CD4-positive, alpha-beta T cell treated with Interferon gamma for 1 hour (primary cell): ENCODE measurements at regions not wholly inside any gene's neighbourhood (a gene's known extent, or its start where the extent isn't known, plus 50 kb on each side); places are given as distances from the start of the nearest gene placed in this dataset.
"Not testable (repeated sequence)": the region's sequence is repeated elsewhere in the genome, so short reads cannot be mapped to it uniquely, and the experiment has no call there.

Source experiments
- DNase-seq: peaks from one replicate; pipeline ENCODE4 v3.0.0-alpha.2; 2020

DNA sequence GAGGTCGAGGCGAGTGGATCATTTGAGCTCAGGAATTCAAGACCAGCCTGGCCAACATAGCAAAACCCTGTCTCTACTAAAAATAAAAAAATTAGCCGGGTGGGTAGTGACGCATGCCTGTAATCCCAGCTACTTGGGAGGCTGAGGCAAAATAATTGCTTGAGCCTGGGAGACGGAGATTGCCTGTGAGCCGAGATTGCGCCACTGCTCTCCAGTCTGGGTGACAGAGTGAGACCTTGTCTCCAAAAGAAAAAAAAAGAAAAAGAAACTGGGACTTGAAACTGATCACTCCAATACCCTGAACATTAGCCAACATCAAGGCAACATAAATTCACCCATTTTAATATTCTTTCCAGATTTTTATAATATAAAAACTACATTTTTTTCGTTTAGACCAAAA is 874.6 kb upstream of the MBL2 start:
- DNase-seq = not testable (repeated sequence)

DNA sequence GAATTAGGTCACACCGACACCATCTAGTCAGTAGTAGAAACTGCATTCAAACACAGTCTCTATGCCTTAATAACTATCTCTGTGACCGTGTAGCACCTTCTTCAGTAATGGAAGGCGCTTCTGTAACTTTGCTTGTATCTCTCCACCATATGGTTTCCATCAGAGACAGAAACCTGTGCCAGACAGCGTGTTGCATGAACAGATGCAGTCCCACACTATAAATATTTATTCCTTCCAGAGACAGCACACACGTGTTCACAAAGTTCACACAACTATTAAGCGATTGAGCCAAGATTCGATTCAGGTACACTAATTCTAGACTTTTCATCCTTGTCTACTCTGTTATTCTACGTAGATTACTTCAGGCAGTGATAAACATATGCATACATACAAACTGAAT is 873.9 kb upstream of the MBL2 start:
- DNase-seq = no peak

DNA sequence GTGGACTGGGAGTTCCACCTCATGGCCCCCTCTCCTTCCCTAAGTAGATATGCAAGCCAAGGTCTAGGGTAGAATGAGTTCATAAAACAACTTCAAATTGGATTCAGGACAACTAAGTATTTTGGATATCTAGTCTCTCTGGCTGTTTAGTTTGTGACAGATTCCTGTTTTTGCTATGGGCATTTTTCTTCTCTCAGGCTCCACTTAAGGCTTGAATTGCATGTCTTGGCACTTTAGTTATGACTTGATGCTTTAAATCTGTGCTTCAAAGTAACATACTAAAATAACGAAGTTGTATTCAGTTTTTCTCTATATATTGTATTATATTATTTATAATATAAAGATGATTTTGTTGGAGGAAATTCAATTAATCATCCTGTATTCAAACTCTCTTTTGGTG is 873.4 kb upstream of the MBL2 start:
- no peak for DNase-seq

DNA sequence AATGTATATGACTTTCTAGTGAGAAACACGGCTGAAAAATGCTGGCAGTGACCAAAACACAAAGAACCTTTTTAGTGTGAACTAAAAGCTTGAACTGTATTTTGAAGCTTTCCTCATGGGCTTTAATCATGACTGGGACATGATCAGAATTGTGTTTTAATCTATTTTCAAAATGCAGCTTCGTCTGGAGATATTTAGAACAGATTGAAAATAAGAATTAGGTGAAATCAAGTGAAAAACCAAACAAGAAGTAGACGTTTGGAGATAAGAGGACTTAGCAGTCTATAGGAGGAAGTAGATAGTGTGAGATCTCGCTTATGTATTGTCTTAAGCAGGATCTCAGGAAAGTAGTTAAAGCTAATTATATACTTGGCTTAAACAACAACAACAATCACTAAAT is 865.4 kb upstream of the MBL2 start:
- DNase-seq = no peak

DNA sequence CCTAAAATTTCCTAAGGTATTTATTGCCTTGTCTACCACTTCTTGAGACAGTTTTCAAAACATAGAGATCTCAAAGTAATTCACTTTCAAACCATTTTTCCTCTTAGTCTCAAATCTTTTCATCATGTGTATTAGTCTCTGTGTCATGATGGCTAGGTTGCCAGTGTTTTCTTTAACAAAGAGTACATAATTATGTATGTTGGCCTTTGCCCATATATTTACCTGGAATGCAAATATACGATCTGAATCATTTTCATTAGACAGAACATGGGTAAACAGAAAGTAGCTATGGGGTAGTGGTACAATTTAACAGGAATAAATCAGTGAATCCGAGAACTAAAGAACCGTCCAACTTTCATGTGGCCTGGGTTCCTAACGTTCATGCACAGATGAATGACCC is 852.1 kb upstream of the MBL2 start:
- DNase-seq = no peak

DNA sequence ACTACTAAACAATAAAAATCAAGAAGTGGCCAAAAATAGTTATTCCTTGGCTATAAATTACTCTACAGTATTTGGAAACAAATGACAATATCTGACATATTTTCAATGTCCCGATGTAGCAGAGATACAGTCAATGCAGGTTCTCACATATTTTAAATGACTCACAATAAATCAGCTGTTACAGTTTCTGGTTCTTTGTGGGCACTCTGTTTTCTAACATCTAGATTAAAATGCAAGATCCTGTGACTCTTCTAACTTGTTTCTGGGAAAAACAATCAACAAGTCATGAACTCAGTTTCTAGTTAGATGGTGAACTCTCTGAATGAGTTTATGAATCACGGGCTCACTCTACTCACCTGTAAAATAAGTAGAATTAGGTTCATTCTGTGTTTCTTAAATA is 849.6 kb upstream of the MBL2 start:
- no peak for DNase-seq

DNA sequence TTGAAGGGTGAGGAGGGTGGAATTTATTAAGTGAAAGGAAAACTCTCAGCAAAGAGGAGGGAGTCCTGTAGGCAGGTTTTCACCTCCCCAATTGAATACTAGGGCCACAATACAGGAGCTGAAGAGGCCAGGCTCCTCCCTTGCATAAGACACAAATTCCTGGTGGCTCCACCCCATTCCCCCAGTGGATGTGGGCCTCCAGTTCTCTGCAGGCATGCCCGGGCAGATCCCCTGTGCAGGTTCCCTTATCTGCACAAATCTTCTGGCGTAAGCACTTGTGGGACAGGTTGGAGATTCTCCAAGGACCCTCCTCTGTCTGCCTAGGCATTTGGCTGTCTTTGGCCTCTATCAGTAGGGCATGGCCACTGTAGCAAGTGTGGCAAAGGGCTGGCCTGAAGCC is 847.1 kb upstream of the MBL2 start:
- no peak for DNase-seq

DNA sequence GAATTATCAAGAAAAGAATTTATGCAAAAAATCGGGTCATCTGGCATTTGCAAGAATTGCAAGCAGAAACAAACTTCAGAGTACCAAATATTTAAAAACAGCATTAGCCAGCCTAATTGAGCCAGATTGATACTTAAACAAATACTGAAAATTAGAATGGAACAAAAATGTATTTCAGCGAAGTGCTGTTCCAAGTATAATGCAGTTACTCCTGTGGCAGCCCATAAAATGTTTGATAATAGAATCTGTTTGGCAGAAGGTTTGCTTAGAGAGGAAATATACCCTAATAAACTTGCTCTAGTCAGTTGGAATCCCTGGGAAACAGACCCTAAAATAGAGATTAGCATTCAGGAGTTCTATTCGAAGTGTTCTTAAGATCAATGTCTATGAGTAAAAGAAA is 835.1 kb upstream of the MBL2 start:
- DNase-seq = no peak

DNA sequence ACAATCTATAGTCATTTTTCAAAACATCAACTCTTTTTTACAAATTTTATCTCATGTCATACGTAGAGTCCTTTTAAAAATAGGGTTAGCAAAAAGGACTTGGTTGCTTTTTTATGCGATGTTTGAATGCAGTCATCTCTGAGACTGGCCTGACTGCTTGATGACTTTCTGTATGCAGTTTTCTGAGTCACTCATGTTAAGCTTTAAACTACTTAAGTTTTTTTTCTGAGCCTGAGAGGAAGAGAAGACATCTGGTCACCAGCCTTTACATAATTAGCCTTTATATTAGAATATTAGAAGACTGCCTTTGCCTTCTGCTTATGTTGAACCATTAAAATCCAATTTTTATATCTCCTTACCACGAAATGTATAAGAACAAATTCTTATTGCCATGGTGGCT is 834.4 kb upstream of the MBL2 start:
- no peak for DNase-seq

DNA sequence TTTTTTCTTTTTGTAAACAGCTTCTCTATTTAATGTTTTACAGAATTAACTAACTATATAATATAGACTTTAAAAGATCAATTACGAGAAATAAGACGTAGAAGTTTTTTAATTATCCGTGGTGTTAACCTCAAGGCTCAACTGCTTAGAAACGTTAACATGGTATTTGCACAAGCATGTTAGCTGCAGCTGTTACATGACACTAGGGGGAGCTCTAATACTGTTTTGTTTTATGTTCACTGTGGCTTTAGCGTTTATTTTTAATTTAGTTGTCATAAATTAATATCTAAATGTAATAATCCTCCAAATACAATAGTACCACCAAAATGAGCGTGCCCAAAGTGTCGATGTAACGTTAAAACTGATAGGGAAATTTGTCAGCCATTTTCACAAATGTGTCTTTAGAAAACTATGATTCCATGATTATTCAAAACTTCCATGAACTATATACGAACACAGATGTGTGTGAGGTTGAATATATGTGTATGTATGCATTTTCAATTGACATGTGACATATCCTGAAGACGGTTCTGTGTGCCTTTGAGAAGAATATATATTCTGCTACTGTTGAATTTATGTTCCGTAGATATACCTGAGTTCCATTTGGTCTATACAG is 828.8 kb upstream of the MBL2 start:
- DNase-seq = no peak

DNA sequence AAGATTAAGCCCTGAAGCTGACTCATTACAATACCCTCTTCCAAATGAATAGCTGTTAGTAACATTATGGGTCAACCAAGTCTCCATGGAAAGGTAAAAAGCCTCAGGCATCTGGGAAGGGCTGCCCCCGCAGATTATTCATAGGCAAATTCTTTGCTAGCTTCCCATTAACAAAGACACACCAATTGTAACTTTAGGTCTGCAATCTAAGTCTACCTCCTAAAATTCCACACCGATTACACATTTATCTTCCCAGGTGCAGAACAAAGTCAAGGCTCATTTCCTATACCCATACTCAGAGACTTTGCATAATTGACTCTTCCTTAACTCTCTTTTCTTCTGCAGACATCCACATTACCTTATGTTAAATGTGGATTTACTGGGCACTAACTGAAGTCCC is 826.3 kb upstream of the MBL2 start:
- DNase-seq = no peak

DNA sequence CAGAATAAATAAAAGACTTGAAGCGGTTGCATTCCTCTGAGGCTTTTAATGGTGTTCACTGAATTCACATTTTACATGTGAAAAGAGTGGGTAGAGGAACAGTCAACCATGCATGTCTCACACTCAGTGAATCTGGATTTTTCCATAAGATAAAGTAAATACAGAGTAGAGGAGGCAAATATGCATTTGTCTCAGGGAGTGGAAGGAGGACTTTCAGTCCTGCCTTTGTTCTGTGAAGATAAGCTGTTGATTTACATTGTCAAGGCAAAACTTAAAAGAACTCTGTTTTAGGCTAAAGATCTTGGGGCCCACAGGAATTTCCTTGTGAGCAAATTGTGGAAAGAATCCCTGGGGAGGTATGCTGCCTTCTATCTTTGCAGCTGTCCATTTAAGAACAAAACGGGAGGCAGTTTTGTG is 825.3 kb upstream of the MBL2 start:
- no peak for DNase-seq

DNA sequence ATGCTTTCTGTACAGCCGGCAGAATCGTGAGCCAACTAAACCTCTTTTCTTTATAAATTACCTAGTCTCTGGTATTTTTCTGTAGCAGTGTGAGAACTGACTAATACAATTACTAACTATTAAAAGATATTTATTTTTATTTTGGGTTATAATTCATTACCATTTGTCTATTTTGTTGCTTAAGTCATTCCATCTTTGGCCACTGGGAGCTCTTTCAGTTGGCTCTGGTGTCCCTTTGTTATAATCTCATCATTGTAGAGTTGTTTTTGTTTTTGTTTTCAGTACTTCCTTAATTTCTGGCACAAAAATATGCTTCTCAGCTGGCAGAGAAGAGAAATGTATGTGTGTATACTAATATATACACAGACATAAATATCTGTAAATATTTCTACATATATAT is 807.9 kb upstream of the MBL2 start:
- DNase-seq = no peak

DNA sequence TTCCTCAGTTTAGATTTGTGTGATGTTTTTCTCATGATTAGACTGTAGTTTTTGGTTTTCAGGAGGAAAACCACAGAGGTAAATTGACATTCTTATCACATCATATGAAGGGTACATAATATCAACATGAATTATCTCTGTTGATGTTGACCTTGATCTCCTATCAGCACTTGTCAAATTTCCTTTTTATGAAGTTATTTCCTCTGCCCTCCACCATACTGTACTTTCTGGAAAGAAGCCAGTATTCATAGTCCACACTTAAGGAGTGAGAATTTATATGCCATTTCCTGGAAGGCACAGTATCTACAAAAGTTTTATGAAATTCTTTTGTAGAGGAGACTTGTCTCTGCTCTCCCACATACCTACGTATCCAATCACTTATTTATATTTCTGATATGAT is 807.2 kb upstream of the MBL2 start:
- no peak for DNase-seq

DNA sequence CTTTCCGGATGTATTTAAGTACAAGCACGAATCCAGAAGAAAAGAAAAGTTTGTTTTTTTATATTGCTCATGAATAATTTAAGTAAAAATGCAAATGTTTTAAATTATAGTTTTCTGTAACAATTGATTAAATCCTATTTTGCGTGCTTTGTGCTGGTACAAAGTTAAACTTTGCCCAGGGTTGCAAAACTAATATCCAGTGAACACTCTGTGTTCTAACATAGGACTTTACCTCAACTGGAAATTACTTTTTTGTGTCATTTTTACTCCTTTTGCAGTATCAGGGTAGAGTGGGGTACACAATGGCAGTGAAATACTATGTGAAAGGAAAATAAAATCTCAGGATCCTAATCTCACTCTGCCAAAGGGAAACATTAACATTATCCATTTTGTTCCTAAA is 801.4 kb upstream of the MBL2 start:
- no peak for DNase-seq

DNA sequence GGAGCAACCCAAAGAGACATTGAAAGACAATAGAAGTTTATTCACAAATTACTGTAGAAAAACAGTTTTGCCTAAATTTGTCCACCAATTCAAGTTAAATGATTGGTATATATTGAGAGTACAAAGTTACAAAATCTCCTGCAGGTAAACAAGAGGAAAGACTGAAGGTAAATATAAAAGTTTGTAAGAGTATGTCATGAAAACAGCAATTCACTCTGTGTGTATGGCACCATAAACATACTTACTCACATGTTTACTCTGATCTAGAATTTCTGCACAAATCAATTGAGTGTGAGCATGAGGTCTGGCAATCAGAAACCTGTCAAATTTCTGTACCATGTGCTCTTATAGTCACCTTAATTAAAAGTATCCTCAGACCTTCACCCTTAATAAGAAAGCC is 800.9 kb upstream of the MBL2 start:
- DNase-seq = no peak

DNA sequence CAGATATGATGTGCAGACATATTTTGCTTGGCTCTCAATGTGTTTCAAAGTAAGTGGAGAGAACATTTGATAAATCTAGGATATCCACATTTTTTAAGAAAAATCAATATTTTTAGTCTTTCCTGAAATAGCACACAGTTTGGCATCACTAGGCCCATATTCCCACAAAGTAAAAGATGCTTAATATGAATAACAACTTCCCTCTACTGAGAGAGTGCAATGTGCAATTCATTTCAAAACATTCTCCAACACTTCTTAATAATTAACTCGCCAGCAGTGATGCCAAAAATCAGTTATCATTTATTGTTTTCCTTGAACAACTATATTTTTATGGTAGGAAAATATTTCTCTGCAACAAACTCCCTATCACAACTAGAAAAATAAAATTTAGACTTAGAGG is 800.2 kb upstream of the MBL2 start:
- DNase-seq = no peak

DNA sequence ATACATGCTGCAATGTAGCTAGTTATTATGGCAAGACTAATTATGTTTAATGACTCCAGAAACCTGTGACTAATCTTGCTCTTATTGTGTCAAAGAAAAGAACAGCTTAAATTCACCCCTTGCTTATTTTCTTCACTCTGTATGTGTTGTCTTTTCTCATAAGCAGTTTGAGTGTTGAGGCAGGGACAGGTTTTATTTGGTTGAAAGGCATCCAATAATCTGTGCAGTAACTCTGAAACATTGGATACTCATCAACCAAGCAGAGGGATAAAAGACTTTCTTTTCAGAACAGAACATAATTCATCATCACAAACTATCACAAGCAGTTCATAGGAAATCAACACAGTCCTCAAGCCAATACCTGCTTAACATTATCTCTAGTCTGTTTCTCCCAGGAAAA is 797.6 kb upstream of the MBL2 start:
- DNase-seq = no peak

DNA sequence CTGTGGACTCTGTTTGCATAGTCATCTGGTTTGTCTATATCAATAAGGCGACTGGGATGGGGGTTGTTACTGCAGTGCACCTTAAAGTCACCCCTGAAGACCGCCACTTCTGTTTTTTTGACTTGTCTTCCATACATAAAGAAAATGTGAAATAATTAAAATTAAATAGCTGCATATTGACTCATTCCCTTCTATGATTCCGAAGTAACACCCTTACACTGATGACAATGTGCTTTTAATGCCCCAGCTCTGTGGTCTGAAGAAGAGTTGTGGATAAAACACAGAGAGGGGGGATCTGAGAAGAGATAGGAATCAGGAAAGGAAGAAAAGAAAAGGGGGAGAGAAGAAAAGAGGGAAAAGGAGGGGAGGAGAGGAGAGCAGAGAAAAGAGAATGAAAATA is 796.9 kb upstream of the MBL2 start:
- no peak for DNase-seq

DNA sequence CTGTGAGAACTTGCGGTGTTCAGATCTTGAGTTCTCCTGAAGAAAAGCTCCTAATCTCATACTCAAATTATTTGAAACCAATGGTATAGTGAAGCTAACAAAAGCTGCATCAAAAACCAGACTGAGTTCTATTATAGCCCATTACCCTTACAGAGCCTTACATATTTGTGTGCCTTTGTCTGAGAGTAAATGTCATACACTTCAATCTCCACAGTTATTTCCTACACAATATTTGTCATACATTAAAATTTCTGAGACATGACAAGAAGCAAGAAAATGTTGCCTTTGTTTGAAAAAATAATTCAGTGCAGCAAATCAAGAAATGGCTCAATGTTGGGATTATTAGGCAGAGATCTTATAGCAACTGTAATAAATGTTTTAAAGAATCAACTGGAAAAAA is 776.1 kb upstream of the MBL2 start:
- DNase-seq = no peak

DNA sequence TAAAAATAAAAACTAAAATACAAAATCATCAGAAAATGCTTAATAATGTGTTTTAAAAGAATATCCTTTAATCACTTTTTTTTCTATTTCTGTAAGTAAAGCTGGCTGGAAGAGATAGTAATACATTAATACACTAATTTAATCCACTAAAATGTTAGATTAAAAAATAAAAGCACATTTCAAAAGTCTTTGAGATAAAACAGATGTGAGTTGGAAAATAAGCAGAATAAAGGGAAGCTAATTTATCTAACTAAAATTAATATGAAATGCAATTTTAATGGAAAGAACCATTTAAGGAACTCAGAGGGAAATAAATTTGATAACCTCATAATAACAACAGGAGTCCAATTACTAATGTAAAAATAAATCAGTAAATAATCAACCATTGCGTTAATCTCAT is 774.8 kb upstream of the MBL2 start:
- DNase-seq = no peak

DNA sequence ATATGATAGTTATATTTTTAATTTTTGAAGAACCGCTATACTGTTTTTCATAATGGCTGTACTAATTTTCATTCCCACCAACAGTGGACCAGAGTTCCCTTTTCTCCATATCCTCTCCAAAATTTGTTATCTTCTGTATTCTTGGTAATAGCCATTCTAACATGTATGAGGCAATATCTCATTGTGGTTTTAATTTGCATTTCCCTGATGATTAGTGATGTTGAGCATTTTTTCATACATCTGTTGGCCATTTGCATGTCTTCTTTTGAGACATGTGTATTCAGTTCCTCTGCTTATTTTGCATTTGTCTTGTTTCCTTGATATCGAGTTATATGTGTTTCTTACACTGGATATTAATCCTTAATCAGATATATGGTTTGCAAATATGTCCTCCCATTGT is 770.8 kb upstream of the MBL2 start:
- DNase-seq = no peak

DNA sequence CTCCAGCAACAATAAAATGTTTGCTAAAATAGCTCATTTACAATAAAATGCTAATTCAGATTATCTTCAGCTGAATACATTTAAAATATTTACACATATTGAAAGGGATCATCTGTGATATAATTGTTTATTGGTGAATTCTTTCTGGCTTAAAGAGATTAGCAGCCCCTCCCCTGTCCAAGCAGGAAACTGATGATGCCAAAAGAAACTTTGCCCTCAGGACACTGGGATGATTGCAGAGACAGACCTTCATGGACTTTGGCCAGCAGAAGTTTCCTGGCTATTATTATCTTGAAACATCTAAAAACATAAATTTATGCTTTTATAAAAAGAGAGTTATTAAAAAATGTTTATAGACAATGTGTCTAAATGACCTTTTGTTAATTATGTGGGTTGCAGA is 764.9 kb upstream of the MBL2 start:
- DNase-seq = no peak

DNA sequence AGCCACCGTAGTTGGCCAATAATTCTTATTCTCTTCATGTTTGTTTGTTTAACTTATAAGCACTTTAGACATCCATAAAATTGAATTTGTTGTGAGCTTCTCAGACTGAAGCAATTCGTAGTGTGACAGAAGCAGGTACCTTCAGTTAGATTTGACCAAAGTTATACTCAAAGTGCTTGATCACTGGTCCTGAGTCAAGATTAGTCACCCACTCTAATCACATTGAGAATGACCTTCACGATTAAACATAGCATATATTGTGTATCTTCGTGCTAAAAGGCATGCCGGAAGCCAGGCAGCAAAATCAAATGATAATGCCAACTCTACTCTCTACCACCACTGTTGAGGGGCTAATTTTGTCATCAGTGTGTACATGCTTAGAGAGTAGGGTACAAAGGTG is 763.7 kb upstream of the MBL2 start:
- no peak for DNase-seq

DNA sequence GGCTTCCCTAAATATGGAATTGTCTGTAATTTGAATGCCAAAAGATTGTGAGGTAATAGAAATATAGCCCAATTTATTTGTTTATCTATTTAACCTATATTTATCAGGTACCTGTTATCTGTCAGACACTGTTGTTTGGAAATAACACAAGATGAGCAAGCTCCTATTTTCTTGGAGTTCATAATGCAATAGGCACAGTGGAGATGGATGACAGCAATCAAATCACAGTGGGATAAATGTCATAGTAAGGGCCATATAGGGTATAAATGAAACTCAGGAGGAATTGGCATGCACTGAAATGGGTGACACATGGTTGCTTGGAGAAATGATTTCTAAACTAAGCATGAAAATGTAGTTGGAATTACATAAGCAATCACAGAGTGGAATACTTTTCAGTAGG is 761.8 kb upstream of the MBL2 start:
- DNase-seq = no peak

DNA sequence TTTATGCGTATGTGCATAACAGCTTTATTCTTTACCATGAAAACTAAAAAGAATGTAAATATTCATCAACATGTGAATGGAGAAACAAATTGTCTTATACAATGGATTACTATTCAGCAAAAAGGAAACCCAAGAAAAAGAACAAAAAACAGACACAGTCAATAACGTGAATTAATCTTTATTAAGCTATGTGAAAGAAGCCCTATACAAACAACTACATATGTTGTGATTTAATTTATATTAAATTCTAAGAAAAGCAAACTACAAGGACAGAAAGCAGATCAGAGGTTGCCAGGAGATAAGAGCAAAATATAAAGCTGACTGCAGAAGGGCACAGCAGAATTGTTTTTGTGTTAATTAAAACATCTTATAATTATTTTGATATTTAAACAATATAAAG is 756.4 kb upstream of the MBL2 start:
- no peak for DNase-seq
